Loucy (cell line): ENCODE measurements at regions not wholly inside any gene's neighbourhood (a gene's known extent, or its start where the extent isn't known, plus 50 kb on each side); places are given as distances from the start of the nearest gene placed in this dataset.

Source experiments
- CTCF ChIP-seq: fragments of 200-600 bp; sonication (generic); conservative IDR thresholded peaks from 2 replicates; pipeline ENCODE4 v1.5.1; 2014; ENCODE audit warnings: mild to moderate bottlenecking, antibody characterized with exemption, low read length
- EZH2phosphoT487 ChIP-seq: fragments of 200-600 bp; IDR thresholded peaks from 2 replicates; pipeline ENCODE4 v1.6.1; 2018; ENCODE audit warnings: antibody characterized with exemption, mild to moderate bottlenecking, moderate library complexity, borderline replicate concordance

GRCh38 chr1:98045767-98046641 lies 125.2 kb upstream of the DPYD start:
- TF ChIP-seq CTCF (no peak), EZH2phosphoT487 (no peak)
